GM19043 (cell line): ENCODE measurements at regions not wholly inside any gene's neighbourhood (a gene's known extent, or its start where the extent isn't known, plus 50 kb on each side); places are given as distances from the start of the nearest gene placed in this dataset.
A peak's percentile ranks its signal among the peaks of the same experiment; 100 is the strongest.
"Not testable (repeated sequence)": the region's sequence is repeated elsewhere in the genome, so short reads cannot be mapped to it uniquely, and the experiment has no call there.

Experiments used
- ATAC-seq: cut with Tn5 transposase; IDR thresholded peaks from one replicate; pipeline ENCODE4 v1.9.1; 2021; ENCODE audit warnings: low read depth; ENCODE audit not compliant: unreplicated experiment

GRCh38 chr16:29355339-29356059 is 51.0 kb downstream of the NPIPB11 start:
- not testable (repeated sequence) for ATAC-seq

DNA sequence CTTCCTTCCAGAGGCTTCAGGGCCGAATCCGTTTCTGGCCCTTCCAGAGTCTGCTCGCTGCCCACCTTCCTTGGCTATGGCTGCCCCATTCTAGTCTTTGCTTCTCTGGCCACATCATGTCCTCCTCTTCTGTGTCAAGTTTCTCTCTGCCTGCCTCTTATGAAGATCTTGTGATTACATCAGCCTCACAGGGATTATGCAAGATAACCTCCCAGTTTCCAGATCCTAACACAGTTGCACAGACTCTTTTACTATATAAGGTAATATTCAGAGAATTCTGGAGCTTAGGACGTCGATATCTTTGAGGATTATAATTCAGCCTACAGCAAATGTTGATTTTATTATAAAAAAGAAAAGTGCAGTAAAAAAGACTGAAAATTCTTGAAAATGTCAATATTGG is 52.1 kb downstream of the NPIPB11 start:
- not testable (repeated sequence) for ATAC-seq

- not testable (repeated sequence) for ATAC-seq
These were observed 53.9 kb downstream of the NPIPB11 start for GRCh38 chr16:29352617-29352999.

DNA sequence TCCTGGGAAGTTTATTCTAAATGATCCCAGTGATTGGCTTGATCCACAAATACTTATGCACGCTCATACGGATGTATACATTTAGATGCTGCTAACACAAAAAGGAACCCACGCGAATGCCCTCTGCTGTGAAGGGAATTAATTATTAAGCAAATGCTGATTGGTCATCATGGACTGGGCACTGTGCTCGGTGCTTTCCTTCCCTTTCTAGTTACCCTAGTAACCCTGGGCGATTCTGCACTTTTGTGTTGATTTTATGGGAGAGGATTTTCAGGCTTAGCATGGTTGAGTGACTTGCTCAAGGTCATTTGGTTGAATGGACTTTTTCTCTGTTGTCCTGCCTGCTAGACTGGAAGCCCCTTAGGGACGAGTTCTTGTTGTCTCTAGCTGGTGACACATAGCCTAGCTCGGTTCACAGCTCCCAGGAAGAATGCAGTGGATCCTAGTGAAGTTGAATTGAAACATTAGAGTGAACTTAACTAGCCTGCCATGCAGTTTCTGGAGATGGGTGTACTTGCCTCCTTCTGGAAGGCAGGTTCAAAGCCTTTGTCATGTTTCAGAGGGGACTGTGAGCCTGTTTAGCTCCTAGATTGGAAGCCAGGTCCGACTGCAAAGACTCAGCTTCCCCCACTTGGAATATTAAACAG is 54.4 kb downstream of the NPIPB11 start:
- not testable (repeated sequence) for ATAC-seq

- not testable (repeated sequence) for ATAC-seq
These were observed 55.1 kb downstream of the NPIPB11 start for GRCh38 chr16:29351271-29351969.

- ATAC-seq, result not testable (repeated sequence)
These were observed 56.5 kb downstream of the NPIPB11 start for GRCh38 chr16:29349966-29350365.

DNA sequence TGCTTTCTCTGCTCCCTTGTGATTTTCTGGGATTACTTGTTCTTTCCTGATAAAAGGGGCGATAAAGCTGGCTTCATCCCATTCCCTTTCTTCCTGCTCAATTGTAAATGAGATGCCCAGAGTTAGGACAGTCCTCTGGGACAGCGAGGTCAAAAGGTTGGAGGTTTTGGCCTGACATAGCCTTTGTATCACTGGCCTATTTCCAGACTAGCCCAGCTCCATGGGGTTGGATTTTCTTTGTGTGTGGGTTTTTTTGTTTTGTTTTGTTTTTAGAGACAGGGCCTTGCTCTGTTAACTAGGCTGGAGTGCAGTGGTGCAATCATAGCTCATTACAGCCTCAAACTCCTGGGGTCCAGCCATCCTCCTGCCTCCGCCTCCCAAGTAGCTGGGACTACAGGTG is 57.8 kb downstream of the NPIPB11 start:
- not testable (repeated sequence) for ATAC-seq

GRCh38 chr16:29348123-29348690 is 58.3 kb downstream of the NPIPB11 start:
- ATAC-seq, result not testable (repeated sequence)

DNA sequence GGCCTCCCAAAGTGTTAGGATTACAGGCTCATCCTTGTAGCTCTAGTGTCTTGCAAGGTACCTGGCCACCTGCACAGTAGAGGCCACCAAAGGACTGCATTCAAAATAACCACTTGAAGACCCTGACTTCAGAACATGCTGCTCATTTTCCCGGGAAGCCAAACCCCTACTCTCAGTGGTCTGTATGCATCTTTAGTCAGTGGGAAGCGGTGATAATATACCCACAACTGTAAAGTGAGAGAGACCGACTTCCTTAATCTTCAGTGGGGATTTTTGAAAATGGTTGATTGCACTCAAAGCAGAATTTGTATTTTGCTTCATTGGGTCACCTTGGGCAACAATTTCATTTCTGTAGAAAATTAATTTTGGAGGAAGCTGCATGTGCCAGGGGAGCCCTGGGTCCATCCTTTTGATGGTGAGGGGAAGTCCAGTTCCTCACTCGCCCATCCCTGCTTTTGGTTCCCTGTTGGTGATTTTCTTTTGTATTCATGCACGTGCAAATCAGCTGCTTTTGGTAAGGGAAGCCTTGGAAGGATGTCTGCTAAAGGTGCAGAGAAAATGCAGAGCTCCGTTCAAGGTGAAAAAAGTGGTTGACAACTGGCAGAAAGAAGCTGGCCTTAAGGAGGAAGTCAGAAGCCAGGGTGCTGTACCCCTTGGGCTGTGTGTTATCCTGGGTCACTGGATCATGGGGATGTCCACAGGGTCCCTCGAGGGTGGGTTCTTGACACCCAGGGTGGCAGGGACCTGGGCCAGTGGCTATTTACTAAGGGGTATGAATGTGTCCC is 59.5 kb downstream of the NPIPB11 start:
- ATAC-seq, result not testable (repeated sequence)

DNA sequence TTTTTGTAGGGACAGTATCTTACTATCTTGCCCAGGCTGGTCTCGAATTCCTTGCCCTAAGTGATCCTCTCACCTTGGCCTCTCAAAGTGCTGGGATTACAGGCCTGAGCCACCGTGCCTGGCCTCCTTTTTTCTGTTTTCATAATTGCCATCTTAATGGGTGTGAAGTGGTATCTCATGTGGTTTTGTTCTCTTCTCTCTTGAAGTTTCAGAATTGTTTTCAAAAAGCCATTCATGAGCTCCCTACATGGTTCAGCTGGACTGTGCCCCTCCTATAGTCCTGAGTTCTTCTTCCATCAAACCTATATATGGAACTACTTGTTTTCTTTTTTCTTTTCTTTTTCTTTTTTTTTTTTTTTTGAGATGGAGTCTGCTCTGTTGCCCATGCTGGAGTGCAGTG is 60.3 kb downstream of the NPIPB11 start:
- not testable (repeated sequence) for ATAC-seq

DNA sequence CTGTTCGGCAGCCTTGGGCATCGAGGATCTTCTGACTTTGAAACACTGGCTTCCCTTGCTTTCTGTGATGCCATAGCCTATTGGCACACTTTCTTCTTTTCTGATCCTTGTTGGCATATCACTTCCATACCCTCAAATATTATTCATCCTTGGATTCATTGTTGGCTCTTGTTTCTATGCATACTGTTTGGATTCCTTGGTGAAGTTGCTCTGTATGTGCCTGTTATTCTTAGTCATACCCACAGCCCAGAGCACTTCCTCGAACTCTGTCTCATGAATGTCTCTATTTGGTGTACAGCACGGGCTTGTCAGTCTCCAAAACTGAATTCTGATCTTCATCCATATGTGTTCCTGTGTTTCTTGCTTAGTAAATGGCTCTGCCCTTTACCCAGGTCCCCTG is 63.6 kb downstream of the NPIPB11 start:
- not testable (repeated sequence) for ATAC-seq

GRCh38 chr16:29340779-29341438 is 65.6 kb downstream of the NPIPB11 start:
- not testable (repeated sequence) for ATAC-seq

- not testable (repeated sequence) for ATAC-seq
These were observed 66.3 kb downstream of the NPIPB11 start for GRCh38 chr16:29340235-29340634.

DNA sequence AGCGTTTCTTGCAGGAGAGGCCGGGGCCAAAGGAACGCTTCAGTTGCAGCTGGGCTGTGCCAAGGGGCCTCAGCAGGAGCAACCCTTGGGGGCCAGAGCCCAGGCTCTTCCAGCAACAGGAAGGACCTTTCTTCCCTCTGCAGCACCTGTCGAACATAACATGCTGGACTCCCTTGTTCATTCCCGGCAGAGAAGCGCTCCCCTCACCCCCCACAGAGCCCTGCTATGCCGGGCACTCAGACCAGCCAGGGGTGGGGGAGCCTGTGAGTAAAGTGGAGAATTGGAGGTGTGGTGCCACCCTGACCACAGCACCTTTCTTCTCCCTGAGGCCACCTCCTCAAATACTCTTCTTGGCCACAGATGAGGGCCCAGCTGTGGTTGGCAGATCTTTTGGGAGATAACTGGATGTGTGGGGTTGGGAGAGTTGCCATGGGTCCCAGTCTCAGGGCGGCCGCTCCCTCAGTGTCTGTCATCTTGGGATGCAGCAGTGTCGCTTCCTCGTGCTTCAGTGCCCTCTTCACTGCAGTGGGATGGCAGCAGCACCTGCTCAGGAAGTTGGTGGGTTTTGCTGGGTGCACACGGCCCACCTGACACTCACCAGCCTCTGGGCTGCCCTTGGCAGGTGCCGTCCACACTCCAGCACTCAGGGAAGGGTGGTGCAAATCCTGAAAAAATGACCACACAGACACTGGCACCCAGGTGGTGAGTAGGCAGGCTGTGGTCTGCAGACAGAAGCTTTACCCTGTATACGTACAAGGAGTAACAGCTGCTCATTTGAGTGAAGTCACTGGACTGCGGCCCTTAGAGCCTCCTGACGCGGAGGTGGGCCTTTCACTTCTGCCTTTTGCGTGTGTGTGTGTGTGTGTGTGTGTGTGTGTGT is 67.5 kb downstream of the NPIPB11 start:
- peak; percentile 67 for ATAC-seq

GRCh38 chr16:29337385-29337901 is 69.1 kb downstream of the NPIPB11 start:
- not testable (repeated sequence) for ATAC-seq

GRCh38 chr16:29335549-29335846 is 71.0 kb downstream of the NPIPB11 start:
- not testable (repeated sequence) for ATAC-seq

DNA sequence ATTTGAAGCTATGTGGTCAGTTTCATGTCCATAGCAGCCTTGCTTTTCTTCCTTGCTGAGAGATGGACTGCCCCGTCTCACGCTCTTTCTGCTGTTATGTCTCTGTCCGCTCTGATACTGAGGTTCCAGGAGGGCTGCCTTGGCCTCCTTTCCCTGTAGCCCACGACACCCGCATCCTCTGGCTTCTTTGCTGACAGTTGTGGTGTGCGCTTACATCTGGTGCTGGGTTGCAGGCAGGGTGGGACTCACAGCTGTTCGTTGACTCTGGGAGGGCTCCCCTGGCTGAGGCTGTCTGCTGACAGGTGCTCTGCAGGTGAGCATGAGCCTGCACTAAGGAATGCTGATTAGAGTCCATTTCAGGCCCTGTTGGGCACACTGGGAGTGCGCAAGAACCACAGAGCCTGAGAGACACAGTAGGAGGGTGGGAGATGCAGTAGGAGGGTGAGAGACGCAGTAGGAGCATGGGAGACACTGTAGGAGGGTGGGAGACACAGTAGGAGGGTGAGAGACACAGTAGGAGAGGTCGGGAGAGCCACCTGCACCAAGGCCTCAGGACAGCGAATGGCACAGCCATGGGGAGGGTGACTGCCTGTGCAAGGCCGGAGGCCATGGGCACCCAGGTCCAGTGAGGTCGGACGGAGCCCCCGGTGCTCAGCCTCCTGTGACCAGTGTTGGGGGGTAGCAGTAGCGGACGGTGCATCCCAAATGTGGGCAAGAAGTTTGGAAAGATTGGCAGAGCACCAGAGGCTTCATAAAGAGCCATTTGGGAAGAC is 71.5 kb downstream of the NPIPB11 start:
- not testable (repeated sequence) for ATAC-seq

- not testable (repeated sequence) for ATAC-seq
These were observed 72.9 kb downstream of the NPIPB11 start for GRCh38 chr16:29333492-29334097.
